MM.1S (cell line): ENCODE measurements at regions not wholly inside any gene's neighbourhood (a gene's known extent, or its start where the extent isn't known, plus 50 kb on each side); places are given as distances from the start of the nearest gene placed in this dataset.

Experiments used
- DNase-seq: peaks from one replicate; pipeline ENCODE4 v3.0.0-alpha.2; 2015
- H2AFZ ChIP-seq: fragments of 300-600 bp; sonication (generic); 2 replicates; pipeline ENCODE4 v1.6.0; 2016; ENCODE audit warnings: antibody characterized with exemption, low read length
- H3F3A ChIP-seq: fragments of 300-600 bp; sonication (generic); 2 replicates; pipeline ENCODE4 v1.6.1; 2016; ENCODE audit warnings: mild to moderate bottlenecking, antibody characterized with exemption, low read length, moderate library complexity, mixed read lengths; ENCODE audit not compliant: insufficient read depth
- H3K27ac ChIP-seq: fragments of 300-600 bp; sonication (generic); 2 replicates; pipeline ENCODE4 v1.5.1; 2016; ENCODE audit warnings: mild to moderate bottlenecking, low read length
- H3K27me3 ChIP-seq: fragments of 300-600 bp; sonication (generic); replicated peaks from 2 replicates; pipeline ENCODE4 v1.6.0; 2016; ENCODE audit warnings: low read length; ENCODE audit not compliant: insufficient read depth
- H3K36me3 ChIP-seq: fragments of 300-600 bp; sonication (generic); replicated peaks from 2 replicates; pipeline ENCODE4 v1.6.1; 2016; ENCODE audit warnings: mild to moderate bottlenecking, low read length, mixed read lengths; ENCODE audit not compliant: insufficient read depth
- H3K4me1 ChIP-seq: fragments of 300-600 bp; sonication (generic); 2 replicates; pipeline ENCODE4 v1.6.1; 2016; ENCODE audit warnings: low read length, mixed read lengths
- H3K4me2 ChIP-seq: fragments of 300-600 bp; sonication (generic); 2 replicates; pipeline ENCODE4 v1.6.0; 2016; ENCODE audit warnings: low read depth, low read length
- H3K4me3 ChIP-seq: fragments of 300-600 bp; sonication (generic); 2 replicates; pipeline ENCODE4 v1.5.1; 2016; ENCODE audit warnings: low read length, mixed read lengths
- H3K79me2 ChIP-seq: fragments of 300-600 bp; sonication (generic); 2 replicates; pipeline ENCODE4 v1.6.1; 2016; ENCODE audit warnings: mixed run types, low read length, mixed read lengths
- H3K9ac ChIP-seq: fragments of 300-600 bp; sonication (generic); 2 replicates; pipeline ENCODE4 v1.6.1; 2016; ENCODE audit warnings: low read length, mixed read lengths
- H3K9me2 ChIP-seq: fragments of 300-600 bp; sonication (generic); replicated peaks from 2 replicates; pipeline ENCODE4 v1.6.1; 2016; ENCODE audit warnings: mild to moderate bottlenecking, low read length, mixed read lengths; ENCODE audit not compliant: insufficient read depth
- H3K9me3 ChIP-seq: fragments of 300-600 bp; sonication (generic); replicated peaks from 2 replicates; pipeline ENCODE4 v1.6.1; 2016; ENCODE audit warnings: mild to moderate bottlenecking, low read length, mixed read lengths; ENCODE audit not compliant: insufficient read depth
- H4K20me1 ChIP-seq: fragments of 300-600 bp; sonication (generic); 2 replicates; pipeline ENCODE4 v1.6.1; 2016; ENCODE audit warnings: mild to moderate bottlenecking, low read length, moderate library complexity, mixed read lengths; ENCODE audit not compliant: insufficient read depth
- EZH2 ChIP-seq: fragments of 300-600 bp; sonication (generic); optimal IDR thresholded peaks from 2 replicates; pipeline ENCODE3; 2017; ENCODE audit warnings: low read depth, mild to moderate bottlenecking, antibody characterized with exemption, low read length, mixed read lengths
- EZH2phosphoT487 ChIP-seq: fragments of 300-600 bp; sonication (generic); IDR thresholded peaks from 2 replicates; pipeline ENCODE4 v1.6.1; 2018; ENCODE audit warnings: antibody characterized with exemption, low read length
- TF ChIP-seq, protein P1 (sequence below): fragments of 300-600 bp; sonication (generic); IDR thresholded peaks from 2 replicates; pipeline ENCODE4 v1.5.1; 2016; ENCODE audit warnings: antibody characterized with exemption, low read length, mixed read lengths

DNA sequence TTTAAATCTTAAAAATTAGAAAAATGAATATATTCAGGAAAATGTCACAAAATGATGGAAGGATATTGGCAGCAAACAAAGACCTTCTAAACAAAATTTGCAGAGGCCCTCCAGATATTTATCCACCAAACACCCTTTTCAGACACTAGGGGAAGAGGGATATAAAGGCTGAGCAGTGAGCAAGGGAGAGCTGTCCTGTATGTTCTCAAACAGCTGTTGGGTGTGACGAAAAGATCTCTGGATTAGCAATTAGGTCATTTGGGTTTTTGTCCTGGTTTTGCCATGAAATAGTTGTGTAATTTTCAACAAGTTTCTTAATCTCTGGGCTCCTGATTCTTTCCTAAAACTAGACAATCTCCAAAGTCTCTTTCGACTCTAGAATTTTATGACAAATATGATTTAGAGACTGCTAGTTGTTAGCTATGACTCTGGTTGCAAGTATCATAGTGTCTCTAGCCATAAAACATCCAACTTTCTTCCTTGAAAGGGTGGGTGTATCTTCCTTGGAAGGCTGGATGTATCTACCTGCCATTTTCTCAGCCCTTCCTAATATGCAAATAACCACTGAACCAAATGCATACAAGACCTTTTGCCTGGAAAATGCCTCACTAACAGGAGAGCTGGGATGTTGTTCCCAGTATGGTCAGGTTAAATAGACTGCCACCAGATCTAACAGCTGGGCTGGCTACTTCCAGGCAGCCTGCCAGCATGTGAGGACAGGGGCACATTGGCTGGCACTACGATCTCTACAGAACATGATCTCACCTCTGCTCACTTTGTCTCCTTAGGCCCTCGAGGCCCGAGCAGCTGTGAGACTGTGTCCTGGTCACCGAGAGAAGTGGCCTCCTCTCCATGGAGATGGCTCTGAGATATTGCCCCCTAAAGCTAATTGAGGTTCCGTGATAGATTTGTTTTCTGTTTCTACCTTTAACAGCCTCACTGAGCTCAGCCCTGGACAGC, 225.5 kb upstream of the JADE1 start:
- TF ChIP-seq EZH2, result no peak
- Histone ChIP-seq H3K9ac (no peak overlapping the region), H4K20me1 (no peaks in the 10 kb centered on the region), H3F3A (no peaks in the 10 kb centered on the region), H3K27ac (no peak overlapping the region), H3K4me1 (no peaks in the 10 kb centered on the region), H3K9me2 (no peaks in the 10 kb centered on the region), H2AFZ (no peak overlapping the region), H3K27me3 (no peaks in the 10 kb centered on the region), H3K4me3 (no peak overlapping the region), H3K4me2 (no peak overlapping the region), H3K36me3 (no peaks in the 10 kb centered on the region), H3K79me2 (no peaks in the 10 kb centered on the region), H3K9me3 (no peaks in the 10 kb centered on the region)
- no peak for DNase-seq

DNA sequence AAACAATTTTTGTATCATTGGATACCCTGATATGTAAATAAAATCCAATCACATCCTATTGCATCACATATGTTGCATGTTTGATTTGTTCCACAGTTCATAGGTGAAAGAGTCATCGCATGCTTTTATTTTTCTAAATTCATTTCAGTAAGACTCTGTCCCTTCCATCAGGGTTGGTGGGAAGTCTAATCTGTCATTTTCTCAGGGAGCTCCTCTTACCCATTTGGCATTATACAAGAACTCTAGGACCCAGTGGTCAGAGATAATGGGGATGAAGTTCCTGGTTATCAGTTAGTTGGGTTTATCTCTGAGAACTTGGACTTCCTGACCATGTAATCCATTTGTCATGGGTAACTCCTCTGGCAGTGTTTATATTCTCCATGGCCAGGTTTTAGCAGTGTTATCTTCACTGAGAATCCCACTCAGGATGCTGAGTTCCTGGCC, 227.1 kb upstream of the JADE1 start:
- Histone ChIP-seq H3K27me3 (no peaks in the 10 kb centered on the region), H3K36me3 (no peaks in the 10 kb centered on the region), H3K9me2 (no peaks in the 10 kb centered on the region), H2AFZ (no peak overlapping the region), H3K27ac (no peak overlapping the region), H4K20me1 (no peaks in the 10 kb centered on the region), H3K9me3 (no peaks in the 10 kb centered on the region), H3K9ac (no peak overlapping the region), H3K79me2 (no peaks in the 10 kb centered on the region), H3F3A (no peaks in the 10 kb centered on the region), H3K4me1 (no peaks in the 10 kb centered on the region), H3K4me2 (no peak overlapping the region), H3K4me3 (no peak overlapping the region)
- no peak for TF ChIP-seq EZH2phosphoT487
- TF ChIP-seq, protein P1, sequence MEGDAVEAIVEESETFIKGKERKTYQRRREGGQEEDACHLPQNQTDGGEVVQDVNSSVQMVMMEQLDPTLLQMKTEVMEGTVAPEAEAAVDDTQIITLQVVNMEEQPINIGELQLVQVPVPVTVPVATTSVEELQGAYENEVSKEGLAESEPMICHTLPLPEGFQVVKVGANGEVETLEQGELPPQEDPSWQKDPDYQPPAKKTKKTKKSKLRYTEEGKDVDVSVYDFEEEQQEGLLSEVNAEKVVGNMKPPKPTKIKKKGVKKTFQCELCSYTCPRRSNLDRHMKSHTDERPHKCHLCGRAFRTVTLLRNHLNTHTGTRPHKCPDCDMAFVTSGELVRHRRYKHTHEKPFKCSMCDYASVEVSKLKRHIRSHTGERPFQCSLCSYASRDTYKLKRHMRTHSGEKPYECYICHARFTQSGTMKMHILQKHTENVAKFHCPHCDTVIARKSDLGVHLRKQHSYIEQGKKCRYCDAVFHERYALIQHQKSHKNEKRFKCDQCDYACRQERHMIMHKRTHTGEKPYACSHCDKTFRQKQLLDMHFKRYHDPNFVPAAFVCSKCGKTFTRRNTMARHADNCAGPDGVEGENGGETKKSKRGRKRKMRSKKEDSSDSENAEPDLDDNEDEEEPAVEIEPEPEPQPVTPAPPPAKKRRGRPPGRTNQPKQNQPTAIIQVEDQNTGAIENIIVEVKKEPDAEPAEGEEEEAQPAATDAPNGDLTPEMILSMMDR, result no peak
- TF ChIP-seq EZH2, result no peak
- no peak for DNase-seq

DNA sequence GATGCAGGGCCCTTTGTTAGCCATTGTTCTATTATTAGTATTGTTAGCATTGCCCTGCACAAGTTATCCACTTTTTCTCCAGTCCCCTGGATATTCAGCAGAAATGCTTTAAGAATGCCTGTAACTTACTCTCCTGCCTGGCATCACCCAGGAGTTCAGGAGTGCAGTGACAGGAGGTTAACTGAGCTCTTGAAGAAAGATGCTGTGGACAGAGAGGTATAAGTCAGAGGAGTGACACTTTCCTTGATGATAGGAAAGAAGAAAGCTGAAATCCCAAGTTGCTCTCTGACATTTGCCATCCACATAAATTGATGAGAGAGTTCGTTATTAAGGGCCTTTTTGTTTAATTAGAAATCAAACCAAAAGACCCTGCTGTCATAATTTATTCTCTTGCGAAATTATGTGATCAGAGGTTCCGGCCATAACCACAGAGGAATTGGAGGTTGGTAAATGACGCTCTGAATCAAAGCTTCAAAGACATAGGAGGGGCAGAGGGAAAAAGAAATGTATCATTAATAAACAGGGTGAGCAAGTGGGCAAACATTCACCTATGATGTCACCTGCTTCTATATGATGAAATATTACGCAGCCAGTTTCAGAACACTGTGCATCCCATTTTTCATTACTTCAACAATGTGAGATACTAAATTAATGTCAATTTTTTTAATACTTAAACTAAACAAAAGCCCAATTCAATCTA, 230.2 kb upstream of the JADE1 start:
- no peaks in the 10 kb centered on the region for H3K79me2 ChIP-seq
- H4K20me1 ChIP-seq, result no peaks in the 10 kb centered on the region
- H3K27me3 ChIP-seq, result no peaks in the 10 kb centered on the region
- no peaks in the 10 kb centered on the region for H3F3A ChIP-seq
- no peak overlapping the region for H3K27ac ChIP-seq
- no peak overlapping the region for H2AFZ ChIP-seq
- no peak overlapping the region for H3K9ac ChIP-seq
- 0 out of 2 replicates have a peak, but pooled peaks cover 2% of the 10 kb centered on the region for H3K4me1 ChIP-seq
- no peaks in the 10 kb centered on the region for H3K9me2 ChIP-seq
- H3K4me3 ChIP-seq, result no peak overlapping the region
- no peak overlapping the region for H3K4me2 ChIP-seq
- TF ChIP-seq EZH2 (no peak), EZH2phosphoT487 (no peak)
- TF ChIP-seq, protein P1, result no peak
- no peaks in the 10 kb centered on the region for H3K9me3 ChIP-seq
- DNase-seq, result no peak
- H3K36me3 ChIP-seq, result no peaks in the 10 kb centered on the region
